Left ventricle myocardium inferior (tissue), 1 donor: ENCODE measurements at regions not wholly inside any gene's neighbourhood (a gene's known extent, or its start where the extent isn't known, plus 50 kb on each side); places are given as distances from the start of the nearest gene placed in this dataset.
"Not testable (repeated sequence)": the region's sequence is repeated elsewhere in the genome, so short reads cannot be mapped to it uniquely, and the experiment has no call there.

ENCODE experiments used
- DNase-seq: peaks from one replicate; pipeline ENCODE4 v3.0.0-alpha.2; 2020
- H3K27ac ChIP-seq: fragments of 200-600 bp; replicated peaks from 2 replicates; pipeline ENCODE4 v1.8.0; 2021
- H3K27me3 ChIP-seq: fragments of 200-600 bp; 2 replicates; pipeline ENCODE4 v1.8.0; 2021; ENCODE audit warnings: low read depth
- H3K36me3 ChIP-seq: fragments of 200-600 bp; 2 replicates; pipeline ENCODE4 v1.8.0; 2021
- H3K4me1 ChIP-seq: fragments of 200-600 bp; 2 replicates; pipeline ENCODE4 v1.8.0; 2021
- H3K4me3 ChIP-seq: fragments of 200-600 bp; 2 replicates; pipeline ENCODE4 v1.8.0; 2021; ENCODE audit warnings: mild to moderate bottlenecking, moderate library complexity
- H3K9me3 ChIP-seq: fragments of 200-600 bp; replicated peaks from 2 replicates; pipeline ENCODE4 v1.8.0; 2021
- intact Hi-C: fragments of 100-400 bp; cut with micrococcal nuclease; formaldehyde crosslinking; loops from one replicate; pipeline ENCODE4 v1.11.0; 2022
- TF ChIP-seq, protein P1 (sequence below): fragments of 200-600 bp; IDR thresholded peaks from 2 replicates; pipeline ENCODE4 v1.8.0; 2021; ENCODE audit warnings: antibody characterized with exemption, mild to moderate bottlenecking, borderline replicate concordance
- donor health status: DM: no; HTN: yes; CAD: no; lungs with severe emphysema.

DNA sequence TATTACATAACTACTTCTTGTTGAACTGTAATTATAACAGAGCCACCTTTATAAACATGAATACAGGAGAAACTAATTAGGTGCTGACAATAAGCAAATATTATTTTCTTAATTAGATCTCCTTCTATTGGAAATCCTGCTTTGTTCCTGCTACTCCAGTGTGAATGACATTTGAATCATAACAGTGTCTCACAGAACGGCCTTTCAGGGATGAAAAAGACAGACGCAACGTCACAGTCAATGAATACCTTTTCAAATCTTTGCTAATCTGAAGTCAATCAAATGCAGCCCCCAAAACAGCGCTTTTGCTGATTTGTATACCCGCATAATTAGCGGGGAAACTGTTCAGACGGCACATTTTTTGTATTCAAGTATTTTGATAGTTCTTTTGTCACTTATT, 240.4 kb upstream of the CDH8 start:
- intact Hi-C loops = no loop called here
- H3K9me3 ChIP-seq = no peaks in the 10 kb centered on the region

DNA sequence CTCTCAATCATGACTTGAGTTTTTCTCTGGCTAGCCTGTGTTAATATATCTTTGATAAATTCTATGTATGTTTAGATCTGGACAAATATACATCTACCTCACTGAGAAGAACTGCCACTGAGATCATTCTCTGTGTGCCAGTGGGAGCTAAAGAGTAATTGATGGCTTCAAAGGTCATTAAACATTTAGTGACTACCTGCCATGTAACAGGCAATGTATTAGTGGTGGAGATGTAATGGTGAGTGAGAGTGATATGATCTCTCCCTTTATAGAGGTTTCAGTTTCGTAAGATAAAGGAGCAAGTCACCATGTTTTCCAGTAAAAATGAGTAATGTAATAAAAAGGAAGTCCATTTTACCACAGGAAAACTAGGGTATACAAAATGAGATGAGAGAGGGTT, 235.8 kb upstream of the CDH8 start:
- Histone ChIP-seq H3K9me3 (no peaks in the 10 kb centered on the region), H3K36me3 (no peaks in the 10 kb centered on the region), H3K4me1 (no peaks in the 10 kb centered on the region), H3K27me3 (no peaks in the 10 kb centered on the region), H3K27ac (no peak overlapping the region), H3K4me3 (no peak overlapping the region)
- intact Hi-C loops = no loop called here
- DNase-seq = no peak
- TF ChIP-seq, protein P1, sequence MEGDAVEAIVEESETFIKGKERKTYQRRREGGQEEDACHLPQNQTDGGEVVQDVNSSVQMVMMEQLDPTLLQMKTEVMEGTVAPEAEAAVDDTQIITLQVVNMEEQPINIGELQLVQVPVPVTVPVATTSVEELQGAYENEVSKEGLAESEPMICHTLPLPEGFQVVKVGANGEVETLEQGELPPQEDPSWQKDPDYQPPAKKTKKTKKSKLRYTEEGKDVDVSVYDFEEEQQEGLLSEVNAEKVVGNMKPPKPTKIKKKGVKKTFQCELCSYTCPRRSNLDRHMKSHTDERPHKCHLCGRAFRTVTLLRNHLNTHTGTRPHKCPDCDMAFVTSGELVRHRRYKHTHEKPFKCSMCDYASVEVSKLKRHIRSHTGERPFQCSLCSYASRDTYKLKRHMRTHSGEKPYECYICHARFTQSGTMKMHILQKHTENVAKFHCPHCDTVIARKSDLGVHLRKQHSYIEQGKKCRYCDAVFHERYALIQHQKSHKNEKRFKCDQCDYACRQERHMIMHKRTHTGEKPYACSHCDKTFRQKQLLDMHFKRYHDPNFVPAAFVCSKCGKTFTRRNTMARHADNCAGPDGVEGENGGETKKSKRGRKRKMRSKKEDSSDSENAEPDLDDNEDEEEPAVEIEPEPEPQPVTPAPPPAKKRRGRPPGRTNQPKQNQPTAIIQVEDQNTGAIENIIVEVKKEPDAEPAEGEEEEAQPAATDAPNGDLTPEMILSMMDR = no peak

More for the DNA sequence above, 240.4 kb upstream of the CDH8 start:
- no peak overlapping the region for H3K27ac ChIP-seq
- H3K4me1 ChIP-seq = no peaks in the 10 kb centered on the region
- TF ChIP-seq, protein P1 = no peak
- DNase-seq = no peak
- H3K36me3 ChIP-seq = no peaks in the 10 kb centered on the region
- no peak overlapping the region for H3K4me3 ChIP-seq
- no peaks in the 10 kb centered on the region for H3K27me3 ChIP-seq

DNA sequence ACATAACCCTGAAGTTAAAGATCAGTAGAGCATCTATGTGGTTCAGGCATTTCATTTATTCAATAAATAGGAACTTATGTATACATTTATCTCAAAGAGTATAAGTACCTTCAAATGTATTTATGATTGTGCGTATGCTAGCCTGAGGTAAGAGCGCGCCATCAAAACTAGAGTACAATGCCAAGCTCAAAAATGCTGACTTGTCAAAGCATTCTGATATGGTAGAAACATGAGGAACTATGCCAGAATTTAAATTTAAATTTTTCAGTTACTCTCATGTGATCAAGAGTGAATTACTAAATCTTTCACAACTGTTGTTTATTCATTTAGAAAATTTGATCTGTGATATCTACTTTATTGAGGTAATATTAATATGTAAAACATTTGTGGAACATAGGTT, 225.5 kb upstream of the CDH8 start:
- Histone ChIP-seq H3K9me3 (peaks cover 21% of the 10 kb centered on the region), H3K27me3 (no peaks in the 10 kb centered on the region), H3K36me3 (no peaks in the 10 kb centered on the region), H3K4me3 (no peak overlapping the region), H3K4me1 (no peaks in the 10 kb centered on the region), H3K27ac (no peak overlapping the region)
- TF ChIP-seq, protein P1 = no peak
- no peak for DNase-seq
- intact Hi-C loops = no loop called here

DNA sequence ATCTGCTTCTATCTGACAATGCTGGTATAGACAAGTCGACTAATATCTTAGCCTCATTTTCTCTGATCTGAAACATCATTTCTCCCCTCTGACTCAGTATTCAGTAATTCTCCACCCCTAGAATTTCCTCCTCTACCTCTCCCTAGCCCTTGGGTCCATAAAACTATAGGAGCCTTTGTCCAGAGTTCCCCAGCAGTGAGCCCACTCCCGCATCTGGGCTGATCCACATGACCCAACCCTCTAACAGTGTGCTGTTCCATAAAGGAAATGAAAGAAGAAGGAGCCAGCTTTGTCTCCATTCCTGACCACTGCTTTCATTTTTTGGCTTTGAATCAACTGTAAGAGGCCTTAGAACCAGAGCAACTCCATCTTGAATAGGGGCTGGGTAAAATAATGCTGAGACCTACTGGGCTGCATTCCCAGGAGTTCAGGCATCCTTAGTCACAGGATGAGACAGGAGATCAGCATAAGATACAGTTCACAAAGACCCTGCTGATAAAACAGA, 222.7 kb upstream of the CDH8 start:
- H3K4me1 ChIP-seq, H3K36me3 ChIP-seq, H3K4me3 ChIP-seq, H3K9me3 ChIP-seq, DNase-seq, intact Hi-C loops, H3K27ac ChIP-seq, H3K27me3 ChIP-seq: not testable (repeated sequence)

DNA sequence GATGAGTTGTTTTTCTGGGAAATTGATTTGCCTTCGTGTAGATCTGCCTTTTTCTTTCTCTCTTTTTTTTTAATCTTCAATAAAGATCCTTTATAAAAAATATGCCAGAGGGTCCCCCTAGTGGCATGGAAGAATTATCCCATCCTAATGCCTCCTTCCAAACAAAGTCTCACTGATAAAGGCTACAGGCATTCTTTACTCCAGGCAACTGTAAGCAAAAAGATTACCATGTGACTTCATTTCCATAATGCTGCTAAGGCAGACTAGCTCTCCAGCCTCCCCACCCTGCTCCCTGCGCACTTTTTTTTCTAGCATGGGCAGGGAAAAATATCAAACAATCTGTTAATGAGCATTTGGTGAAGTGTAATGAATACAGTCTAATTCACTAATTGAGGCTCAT, 220.2 kb upstream of the CDH8 start:
- Histone ChIP-seq H3K4me1 (no peaks in the 10 kb centered on the region), H3K27ac (no peak overlapping the region), H3K36me3 (no peaks in the 10 kb centered on the region), H3K27me3 (no peaks in the 10 kb centered on the region), H3K4me3 (no peak overlapping the region), H3K9me3 (no peaks in the 10 kb centered on the region)
- TF ChIP-seq, protein P1 = no peak
- intact Hi-C loops = no loop called here
- no peak for DNase-seq

DNA sequence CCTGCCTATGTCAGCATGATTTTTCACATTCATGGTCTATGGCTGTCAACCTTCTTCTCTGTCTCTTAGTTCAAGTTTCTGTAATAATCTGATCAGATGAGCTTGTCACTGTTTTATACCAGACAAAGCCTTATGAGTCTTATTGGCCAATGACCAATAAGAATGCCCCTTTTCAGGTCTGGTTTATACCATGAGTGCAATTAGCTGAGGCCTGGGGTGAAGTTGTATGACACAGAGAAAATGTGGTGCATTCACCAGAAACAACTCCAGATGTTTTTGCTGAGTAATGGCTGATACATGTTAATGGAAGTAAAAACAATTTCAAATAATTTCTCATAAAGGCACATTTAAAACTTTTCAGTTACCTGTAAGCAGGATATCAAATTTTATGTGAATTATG, 218.6 kb upstream of the CDH8 start:
- no peaks in the 10 kb centered on the region for H3K27me3 ChIP-seq
- H3K36me3 ChIP-seq = no peaks in the 10 kb centered on the region
- TF ChIP-seq, protein P1 = no peak
- intact Hi-C loops = no loop called here
- no peak for DNase-seq
- no peak overlapping the region for H3K27ac ChIP-seq
- H3K4me1 ChIP-seq = no peaks in the 10 kb centered on the region
- H3K9me3 ChIP-seq = no peaks in the 10 kb centered on the region
- H3K4me3 ChIP-seq = no peak overlapping the region
